NCI-H2029 treated with DMSO at 0.1 percent for 48 hours (cell line): ENCODE measurements at regions not wholly inside any gene's neighbourhood (a gene's known extent, or its start where the extent isn't known, plus 50 kb on each side); places are given as distances from the start of the nearest gene placed in this dataset.
"Not testable (repeated sequence)": the region's sequence is repeated elsewhere in the genome, so short reads cannot be mapped to it uniquely, and the experiment has no call there.

Experiments
- DNase-seq: peaks from one replicate; lab custom pipeline; 2025; lab: John Stamatoyannopoulos, UW

DNA sequence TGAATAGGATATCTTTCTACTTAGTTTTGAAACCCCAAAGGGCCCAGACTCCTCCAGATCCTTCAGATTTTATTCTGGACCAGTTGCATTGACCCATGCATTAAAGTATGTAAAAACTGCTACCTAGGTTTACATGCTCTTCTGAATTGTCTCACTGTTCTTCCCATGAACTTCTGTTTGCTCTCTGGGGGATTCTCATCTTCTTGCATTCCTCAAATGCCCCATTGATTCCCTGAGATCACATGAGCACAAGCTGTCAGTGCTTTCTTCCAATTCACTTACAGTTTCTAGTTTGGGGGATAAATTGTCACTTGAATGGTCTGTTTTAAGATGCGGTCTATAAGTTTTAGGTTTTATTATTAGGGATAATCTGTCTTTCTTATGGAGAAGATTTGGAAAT lies 188.9 kb upstream of the KIF2B start:
- DNase-seq: no peak

DNA sequence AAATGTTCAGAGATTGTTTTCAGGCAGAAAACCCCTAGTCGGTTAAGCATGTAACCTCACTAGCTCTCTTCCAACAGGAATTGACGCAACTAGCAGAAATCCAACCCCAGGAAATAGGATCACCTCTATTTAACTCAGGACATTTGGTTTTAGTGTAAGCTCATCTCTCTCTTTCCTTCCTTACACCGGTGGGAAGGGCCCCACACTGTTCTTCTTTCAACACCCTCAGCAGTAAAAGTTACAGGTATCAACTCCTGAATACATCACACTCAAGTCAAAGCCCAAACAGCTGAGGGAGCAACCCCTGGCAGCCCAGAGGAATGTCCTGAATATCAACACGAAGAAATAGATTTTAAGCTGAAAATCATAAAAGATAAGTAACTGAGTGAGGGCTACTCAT lies 191.2 kb upstream of the KIF2B start:
- no peak for DNase-seq

DNA sequence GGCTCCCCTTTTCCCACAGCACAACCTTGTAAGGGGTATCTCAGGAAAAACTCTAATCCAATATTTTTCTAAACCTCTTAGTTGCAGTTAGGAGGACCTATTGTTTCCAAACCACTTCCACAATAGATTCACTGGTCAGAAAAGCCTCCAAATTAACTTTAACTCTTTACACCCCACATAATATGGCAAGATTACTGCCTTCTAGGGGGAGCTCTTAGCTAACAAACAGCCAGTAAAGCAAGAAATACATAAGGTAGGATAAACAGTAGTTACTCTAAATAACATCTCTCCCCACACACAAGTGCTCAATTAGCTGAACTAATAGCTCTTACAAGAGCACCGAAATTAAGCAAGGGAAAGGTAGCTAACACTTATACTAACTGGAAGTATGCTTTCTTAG lies 192.1 kb upstream of the KIF2B start:
- DNase-seq: no peak

DNA sequence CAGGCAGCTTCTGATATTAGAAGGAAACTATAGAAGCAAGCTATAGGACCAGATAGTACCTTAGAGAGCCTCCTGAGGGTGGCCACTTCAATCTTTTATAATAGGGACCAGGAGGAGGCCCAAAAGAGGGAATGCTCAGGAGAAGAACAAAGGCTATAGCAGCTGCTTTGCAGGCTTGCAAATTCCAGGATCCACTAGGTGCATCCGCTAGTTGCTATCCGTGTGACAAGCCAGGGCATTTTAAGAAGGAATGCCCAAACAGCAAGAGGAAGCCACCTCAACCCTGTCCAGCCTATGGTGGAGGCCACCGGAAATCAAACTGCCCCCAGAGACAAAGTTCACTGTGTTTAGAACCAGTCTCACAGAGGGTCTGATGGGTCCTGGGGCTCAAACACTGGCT lies 192.6 kb upstream of the KIF2B start:
- DNase-seq: no peak

DNA sequence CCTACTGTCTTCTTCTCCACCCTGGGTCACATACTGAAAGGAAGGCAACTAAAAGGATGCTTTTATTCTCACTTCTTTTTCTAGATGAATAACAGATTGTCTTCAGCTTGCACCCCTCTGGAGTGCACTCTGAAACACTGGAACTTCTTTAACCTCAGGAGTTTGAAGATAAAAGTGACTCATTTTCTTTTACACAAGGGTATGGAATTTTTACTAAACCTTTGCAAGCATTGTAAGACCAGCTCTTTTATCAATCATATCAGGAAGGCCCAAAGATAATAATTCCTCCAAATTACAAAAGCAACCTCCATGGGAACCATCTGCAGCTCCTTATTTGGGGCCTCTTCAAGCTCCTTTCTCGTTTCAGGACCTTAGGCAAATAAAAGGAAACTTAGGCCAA lies 193.5 kb upstream of the KIF2B start:
- no peak for DNase-seq

DNA sequence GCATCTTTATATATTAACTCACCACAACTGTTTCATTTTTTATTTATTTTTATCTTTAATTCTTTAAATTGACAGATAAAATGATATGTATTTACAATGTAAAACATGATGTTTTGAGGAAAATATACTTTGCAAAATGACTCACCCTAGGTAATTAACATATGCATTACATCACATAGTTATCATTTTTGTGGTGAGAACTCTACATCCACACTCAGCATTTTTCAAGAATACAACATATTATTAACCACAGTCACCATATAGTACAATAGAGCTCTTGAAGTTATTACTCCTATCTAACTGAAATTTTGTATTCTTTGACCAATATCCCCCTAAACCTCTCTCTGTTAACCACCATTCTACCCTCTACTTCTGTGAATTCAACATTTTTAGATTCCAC lies 194.7 kb upstream of the KIF2B start:
- no peak for DNase-seq

DNA sequence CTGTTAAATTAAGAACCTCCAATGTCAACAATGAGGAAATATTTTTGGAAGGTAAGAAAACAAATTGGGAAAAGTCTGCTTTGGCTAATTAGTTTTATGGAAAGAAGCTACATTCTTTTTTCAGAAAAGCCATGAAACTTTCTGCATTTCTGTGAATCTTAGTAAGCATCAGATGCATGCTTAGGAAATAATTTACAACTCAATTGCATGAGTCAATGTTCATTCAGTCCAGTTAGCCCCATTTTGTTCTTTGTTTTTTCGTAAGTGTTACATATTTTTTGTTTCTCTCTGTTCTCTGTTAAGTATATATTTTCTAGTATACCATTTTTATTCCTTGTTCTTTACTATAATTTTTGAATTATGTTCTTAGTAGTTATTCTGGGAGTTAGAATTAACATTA lies 195.2 kb upstream of the KIF2B start:
- DNase-seq: no peak

DNA sequence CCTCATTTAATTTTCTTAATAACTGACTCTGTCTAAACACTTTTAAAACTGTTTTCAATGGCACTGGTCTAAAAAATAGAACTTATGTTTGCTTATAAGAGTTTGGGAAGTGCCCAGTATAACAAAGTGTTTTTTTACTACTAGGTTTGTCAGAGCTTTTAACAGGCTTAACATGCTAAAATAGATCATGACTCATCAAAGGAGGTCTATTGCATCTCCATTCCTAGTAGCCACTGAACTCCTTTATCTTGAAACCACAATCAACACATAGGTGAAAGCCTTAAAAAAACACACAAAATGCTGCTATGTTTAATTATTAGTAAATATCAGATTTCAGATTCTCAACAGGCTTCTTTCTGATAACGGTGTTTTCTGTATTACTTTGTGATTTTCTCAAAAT lies 196.4 kb upstream of the KIF2B start:
- no peak for DNase-seq

DNA sequence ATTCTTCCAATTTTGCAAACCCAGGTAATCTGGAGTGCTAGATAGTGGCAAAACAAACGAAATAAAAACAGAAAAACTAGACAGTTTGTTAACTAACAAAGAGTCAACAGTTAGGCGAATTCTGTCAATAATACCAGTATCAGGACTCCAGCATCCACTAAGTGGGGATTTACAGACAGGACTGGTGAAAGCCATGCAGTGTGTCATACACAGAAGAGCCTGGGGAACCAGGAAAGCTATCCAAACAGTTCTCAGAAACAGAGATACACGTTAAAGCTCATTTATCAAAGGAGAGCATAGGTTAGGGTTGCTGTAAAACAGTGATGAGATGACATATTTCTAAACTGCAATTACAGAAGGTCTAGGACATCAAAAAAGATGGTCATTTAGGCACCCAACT lies 203.7 kb upstream of the KIF2B start:
- DNase-seq: no peak

DNA sequence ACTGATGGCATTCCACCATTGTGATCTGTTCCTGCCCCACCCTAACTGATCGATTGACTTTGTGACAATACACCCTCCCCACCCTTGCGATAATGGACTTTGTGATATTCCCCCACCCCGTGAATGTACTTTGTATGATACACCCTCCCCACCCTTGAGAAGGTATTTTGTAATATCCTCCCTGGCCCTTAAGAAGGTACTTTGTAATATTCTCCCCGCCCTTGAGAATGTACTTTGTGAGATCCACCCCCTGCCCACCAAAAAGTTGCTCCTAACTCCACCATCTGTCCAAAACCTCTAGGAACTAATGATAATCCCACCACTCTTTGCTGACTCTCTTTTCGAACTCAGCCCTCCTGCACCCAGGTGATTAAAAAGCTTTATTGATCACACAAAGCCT lies 214.5 kb upstream of the KIF2B start:
- not testable (repeated sequence) for DNase-seq

DNA sequence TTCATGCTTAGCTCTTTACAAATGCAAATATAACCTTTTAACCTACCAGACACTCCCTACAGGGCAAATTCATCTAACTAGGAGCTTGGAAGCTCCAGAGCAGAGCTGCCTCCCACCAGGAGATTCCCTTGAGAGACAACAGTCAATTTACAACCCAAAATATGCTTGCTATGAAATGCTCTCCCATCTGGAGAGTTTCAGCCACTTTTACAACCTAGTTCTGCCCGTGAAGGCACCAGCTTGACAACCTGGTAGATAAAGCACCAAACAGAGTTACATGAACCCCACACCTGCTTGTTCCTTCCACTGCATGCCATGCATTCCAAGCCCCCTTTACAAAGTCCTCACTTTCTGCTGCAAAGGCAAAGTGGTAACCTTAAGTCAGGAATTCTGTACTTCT lies 215.3 kb upstream of the KIF2B start:
- no peak for DNase-seq

DNA sequence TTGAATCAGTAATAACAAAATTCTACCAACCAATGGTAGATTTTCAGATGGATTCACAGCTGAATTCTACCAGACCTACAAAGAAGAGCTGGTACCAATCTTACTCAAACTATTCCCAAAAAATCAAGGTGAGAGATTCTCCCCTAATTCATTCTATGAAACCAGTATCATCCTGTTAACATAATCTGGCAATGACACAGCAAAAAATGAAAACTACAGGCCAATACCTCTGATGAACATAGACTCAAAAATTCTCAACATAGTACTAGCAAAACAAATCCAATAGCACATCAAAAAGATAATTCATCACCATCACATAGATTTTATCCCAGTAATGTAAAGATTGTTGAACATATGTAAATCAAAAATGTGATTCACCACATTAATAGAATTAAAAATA lies 234.4 kb upstream of the KIF2B start:
- DNase-seq: no peak

DNA sequence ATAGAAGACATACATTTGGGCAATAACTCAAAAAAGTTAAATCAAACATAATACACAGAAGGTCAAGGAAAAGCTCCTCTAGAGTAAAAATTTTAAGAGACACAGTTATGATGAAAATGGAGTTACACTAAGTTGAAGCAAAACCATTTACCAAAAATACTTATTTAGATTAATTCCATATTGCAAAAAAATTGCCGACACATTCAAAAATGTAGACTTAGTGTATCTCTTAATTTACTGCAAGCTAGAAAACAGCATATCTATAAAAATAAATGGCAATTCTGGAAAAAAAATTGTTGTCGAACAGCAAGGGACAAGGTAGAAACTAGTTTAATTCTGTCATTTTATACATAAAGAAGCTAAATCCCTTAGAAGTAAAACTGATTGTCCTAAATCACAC lies 248.7 kb upstream of the KIF2B start:
- no peak for DNase-seq

DNA sequence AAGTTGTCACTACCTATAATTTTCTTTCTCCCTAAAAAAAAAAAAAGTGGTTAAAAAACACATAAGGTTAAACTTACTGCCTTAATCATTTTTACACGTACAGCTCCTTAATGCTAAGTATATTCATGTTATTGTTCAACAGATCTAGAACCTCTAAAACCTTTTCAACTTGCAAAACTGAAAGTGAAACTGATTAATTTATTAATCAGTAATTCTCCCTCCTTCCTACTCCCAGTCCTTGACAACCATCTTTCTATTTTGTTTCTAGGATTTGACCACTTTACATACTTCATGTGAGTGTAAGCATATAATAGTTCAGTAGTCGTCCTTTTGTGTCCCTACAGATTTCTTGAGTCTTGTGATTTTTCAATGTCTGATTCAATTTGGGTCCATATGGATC lies 251.4 kb upstream of the KIF2B start:
- no peak for DNase-seq

DNA sequence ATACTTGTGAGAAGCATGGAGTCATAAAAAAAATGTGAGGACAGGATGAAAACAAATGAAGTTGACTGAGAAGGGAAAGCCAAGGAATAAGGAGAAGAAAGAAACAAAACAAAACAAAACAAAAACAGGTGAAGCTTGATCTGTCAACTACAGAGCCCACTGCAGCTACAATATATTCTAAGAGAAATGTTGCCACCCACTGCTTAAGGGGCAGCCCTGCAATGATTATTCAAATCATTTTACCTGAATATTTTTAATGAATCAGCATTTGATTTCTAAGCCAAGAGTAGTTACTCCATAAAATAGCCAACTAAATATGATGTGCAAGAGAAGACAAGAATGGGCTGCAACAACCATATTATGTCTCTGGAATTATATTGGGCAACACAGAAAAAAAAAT lies 252.0 kb upstream of the KIF2B start:
- DNase-seq: no peak

DNA sequence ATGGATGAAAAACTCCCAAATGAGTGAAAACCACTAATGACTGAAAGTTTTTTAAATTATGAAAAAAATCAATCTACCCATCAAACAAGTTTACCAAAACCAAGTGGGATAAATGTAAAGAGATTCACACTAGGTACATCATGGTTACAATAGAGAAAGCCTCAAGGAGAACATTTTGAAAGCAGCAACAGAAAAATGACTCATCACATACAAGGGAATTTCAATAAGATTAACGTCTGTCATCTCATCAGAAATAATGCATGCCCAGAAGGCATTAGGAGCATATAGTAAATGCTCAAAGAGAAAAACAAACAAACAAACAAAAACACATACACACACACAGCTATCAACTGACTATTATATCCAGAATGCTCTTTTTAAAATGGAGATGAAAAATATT lies 261.8 kb upstream of the KIF2B start:
- DNase-seq: no peak

DNA sequence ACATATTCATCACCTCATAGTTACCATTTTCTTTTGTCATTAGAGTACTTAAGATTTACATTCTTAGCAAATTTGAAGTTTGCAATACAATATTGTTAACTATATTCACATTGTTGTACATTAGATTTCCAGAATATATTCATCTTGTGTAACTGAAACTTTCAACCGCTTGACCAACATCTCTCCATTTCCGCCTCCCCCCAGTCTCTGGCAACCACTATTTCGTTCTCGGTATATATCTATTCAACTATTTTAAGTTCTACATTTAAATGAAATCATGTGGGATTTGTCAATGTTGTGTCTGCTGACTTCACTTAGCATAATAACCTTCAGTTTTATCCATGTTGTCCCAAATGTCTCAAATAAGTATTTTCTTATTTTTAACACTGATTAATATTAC lies 274.5 kb upstream of the KIF2B start:
- no peak for DNase-seq

DNA sequence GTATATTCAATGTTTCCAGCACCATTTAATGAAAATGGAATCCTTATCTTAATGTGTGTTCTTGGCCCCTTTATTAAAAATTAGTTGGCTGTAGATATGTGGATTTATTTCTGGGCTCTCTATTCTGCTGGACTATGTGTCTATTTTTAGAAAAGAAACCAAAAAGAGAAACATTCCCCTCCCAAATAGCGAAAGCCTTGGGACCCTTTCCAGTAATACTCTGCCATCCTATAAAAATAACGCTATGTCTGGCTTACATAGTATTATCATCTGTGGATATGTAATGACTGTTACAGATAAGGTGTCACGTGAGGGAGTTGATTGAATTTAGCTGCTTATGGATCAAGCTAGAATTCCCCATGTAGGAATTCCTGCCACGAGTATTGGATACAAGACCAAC lies 279.3 kb upstream of the KIF2B start:
- DNase-seq: no peak

DNA sequence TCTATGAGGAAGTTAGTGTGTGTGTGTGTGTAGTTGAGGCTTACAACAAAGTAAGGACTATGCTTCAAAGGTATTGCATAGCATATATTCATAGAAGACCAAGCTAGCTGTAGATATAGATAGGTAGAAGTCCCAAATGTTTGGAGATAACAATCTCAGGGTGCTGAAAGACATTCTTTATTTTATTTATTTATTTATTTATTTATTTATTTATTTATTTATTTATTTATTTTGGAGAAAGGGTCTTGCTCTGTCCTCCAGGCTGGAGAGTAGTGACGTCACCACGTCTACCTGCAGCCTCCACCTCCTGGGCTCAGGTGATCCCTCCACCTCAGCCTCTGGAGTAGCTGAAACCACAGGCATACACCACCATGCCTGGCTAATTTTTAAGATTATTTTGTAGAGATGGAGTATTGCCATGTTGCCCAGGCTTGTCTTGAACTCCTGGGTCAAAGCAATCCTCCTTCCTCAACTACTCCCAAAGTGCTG lies 284.6 kb upstream of the KIF2B start:
- no peak for DNase-seq

DNA sequence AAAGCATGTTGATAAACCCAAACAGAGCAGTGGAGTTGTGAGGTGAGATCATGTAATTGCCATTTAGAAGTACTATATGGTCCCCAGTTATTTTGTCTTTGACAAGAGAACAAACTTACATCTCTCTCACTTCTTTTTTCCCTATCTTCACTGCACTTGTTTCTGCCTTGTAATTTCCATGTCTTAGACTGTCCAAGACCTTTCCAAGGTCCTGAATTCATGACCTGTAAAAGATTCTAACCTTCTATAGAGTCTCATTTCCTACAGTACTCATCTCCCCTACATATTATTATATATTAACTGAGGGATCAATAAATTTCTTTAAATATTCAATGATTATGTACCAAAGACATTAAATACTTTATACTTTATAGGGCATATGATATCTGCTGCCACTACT lies 295.3 kb upstream of the KIF2B start:
- DNase-seq: no peak

DNA sequence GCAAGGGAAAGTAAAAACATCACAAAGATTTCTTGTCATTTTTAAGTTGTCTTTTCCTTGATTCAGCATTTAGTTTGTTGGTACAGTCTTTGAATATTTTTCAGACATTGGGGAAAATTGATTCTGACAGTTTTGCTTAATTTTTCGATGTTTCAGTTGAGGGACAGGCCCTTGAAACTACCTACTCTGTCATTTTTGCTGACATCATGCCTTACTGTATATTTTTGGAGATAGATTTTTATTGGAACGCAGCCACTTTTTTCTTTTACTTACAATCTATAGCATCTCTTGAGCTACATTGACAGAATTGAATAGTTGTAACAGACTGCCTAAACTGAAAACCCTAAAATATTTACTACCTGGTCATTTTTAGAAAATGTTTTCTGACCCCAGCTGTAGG lies 297.1 kb upstream of the KIF2B start:
- no peak for DNase-seq

DNA sequence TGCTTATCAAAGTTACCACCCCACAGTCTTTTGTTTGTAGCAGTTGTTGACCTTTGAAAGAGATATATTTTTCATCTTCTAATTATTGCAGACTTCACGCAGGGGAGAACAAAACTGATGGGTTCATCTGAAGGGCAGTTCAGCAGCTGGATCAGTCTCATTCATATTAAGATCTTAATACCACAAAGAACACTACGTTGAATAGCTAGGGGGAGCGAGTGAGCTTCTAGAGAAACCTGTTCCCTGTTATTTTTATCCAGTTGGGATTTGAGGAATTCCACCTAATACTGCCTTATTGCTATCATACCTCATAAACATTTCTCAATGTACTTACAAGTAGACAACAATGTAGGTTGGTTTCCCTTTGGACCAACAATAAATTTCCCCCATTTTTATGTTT lies 306.1 kb upstream of the KIF2B start:
- DNase-seq: no peak

DNA sequence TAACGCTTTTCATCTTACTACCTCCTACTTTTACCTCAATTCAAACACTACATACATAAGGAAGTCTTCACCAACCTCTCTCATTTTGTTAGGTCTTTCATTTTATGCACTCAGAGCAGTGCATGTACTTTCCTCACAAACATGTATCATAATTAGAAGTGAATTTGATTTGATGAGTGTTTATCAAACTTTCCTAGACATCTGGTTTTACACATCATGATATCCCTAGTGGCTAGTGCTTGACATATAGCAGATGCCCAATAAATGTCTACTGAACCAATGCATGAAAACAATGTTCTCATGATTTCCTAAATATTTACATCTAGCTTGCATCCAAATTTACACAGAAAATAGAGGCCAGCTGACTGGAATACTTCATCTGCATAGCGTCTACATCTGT lies 323.4 kb upstream of the KIF2B start:
- no peak for DNase-seq

DNA sequence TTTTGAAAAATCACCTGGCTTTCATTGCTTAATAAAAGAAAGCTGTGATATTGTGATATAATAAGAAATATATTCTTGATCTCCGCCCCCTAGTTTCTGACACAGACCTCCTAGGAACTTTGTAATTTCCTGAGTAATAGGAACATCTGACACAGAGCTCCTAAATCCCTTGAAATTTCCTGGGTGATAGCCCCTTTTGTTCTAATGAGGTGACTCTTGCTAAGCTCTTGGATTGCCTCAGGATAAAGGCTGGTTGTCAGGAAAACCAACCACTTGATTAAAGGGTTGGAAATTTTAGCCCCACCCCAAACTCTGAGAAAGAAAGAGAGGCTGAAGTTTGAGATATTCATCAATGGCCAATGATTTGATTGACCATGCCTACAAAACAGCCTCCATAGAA lies 326.4 kb upstream of the KIF2B start:
- DNase-seq: no peak

DNA sequence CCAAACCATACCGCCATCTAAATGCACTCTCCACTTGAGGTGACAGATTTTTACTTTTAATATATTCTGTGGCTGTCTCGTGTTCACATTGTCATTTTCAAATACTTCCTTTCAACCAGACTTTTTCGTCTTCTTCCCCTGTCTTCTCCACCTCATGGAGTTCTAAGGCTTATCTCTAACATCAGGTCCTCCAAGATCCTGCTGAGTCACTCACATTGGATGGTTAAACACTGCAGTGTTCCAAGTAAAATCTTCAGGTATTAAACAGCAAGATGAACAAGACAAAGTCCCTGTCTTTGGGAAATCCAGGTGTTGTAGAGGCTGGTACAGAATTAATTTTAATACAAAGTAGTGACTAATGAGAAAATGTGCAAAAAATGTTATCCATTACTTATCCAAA lies 330.2 kb upstream of the KIF2B start:
- DNase-seq: no peak
